ENCODE measurements at regions not wholly inside any gene's neighbourhood (a gene's known extent, or its start where the extent isn't known, plus 50 kb on each side); places are given as distances from the start of the nearest gene placed in this dataset.

GRCh38 chr5:2206293-2207108, 323.8 kb upstream of the IRX4 start:
- DNase-seq (ENCODE audit: low read depth in 2 of 2): no peak

- no peak for DNase-seq (ENCODE audit: low read depth in 2 of 2)
These were observed 323.0 kb upstream of the IRX4 start for GRCh38 chr5:2205596-2206226.

- no peak for DNase-seq (ENCODE audit: low read depth in 2 of 2)
These were observed 322.5 kb upstream of the IRX4 start for GRCh38 chr5:2205185-2205585.

DNA sequence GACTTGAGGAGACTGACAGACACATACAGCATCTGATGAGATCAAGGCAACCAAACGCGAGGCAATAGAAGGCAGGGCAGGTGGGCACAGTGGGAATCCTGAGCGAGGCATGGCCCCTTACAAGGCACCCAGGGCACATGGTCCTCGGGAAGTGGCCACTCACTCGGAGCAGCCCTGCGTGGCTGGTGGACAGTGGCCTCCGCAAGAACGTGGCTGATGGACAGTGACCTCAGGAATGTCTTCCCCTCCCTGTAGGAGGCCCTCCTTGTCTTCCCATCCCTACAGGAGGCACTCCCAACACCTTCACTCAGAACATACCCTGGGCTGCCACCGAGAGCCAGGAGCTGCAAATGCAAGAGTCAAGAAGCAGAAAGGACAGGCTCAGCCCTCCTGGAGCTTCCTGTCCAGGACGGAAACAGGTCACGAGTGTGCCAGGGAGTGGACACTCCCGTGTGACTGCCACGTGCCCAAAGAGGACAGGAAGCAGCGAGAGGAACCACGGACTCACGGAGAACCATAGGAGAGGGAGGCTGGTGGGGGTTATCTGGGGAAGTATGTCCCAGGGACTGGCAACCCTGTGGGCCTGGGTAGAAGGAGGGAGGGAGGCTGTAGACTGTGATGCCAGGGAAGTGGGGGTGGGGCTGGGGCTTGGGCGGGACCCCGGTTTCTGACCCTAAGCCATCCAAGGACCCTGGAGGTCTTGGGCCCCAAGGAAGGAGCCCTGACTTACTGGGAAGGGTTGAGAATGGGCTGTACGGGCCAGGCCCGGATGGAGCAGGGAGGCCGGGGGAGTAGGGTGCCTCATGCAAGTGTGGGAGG, 321.9 kb upstream of the IRX4 start:
- DNase-seq (ENCODE audit: low read depth in 2 of 2): no peak

DNA sequence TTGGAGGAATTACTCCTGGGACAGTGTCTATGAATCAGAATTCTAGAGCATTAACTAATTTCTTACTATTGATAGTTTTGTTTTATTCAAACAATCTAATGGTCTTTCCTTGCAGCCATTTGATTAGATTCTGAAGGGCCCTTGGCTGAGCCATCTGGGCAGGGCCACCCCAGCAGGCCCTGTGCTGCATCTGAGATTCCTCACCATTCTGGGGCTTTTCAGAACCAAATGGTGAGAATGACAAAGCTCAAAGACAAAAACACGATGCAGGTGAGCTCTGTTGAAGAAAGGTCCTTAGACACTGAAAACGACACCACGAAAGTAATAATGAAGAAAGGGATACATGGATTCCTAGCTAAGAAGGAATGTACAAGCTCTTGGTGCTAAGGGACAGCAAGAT, 321.0 kb upstream of the IRX4 start:
- no peak for DNase-seq (ENCODE audit: low read depth in 2 of 2)

GRCh38 chr5:2201832-2202231, 319.1 kb upstream of the IRX4 start:
- DNase-seq (ENCODE audit: low read depth in 2 of 2): no peak

- no peak for DNase-seq (ENCODE audit: low read depth in 2 of 2)
These were observed 318.7 kb upstream of the IRX4 start for GRCh38 chr5:2201421-2201820.

DNA sequence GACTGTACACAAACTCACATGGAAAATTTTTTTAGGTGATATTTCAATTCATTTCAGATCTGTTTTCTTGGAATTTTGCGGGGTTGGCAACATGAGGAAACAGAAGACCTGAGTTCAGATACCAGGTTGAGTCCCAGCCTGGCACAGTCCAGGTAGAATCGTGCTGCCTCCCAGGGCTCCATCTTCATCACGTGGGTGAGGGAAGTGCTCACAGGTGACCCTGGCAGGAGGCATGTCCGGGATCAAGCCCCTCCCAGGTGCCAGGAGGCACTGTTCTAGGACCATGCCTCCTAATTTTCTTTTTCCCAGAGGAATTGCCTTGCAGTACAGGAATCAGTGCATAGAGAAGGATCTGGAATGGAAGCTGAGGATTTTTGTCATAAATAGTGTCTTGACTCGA, 318.3 kb upstream of the IRX4 start:
- DNase-seq (ENCODE audit: low read depth in 2 of 2): no peak

GRCh38 chr5:2200261-2200950, 317.7 kb upstream of the IRX4 start:
- no peak for DNase-seq (ENCODE audit: low read depth in 2 of 2)

GRCh38 chr5:2199697-2200096, 317.0 kb upstream of the IRX4 start:
- DNase-seq (ENCODE audit: low read depth in 2 of 2): no peak

DNA sequence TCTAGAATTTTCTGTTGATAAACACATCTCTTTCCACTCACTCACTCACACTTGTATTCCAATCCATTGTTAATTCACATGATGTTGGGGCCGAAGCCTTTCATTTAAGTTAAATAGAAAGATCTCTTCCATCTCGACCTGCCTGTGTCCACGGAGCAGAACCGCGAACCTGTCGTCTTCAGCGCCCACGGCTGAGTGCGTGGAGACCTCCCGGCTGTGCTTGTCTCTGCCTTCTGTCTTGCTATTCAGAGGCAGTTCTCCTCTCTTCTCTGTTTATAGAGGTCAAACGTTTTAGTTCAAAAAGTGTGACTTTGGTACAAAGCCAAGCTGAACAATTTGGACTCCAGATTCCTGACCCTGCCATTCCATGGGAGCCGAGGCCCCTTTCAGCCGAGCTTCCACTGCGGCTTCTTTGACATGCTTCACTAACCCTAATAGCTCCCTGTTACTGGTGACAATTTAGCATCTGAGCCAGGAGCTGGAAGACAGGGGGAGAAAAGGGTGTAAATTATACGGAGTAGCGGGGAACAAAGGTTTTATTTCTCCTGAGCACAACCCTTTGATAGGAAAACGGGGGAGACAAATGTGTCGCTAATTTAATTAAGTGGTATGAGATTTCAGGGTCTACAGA, 314.4 kb upstream of the IRX4 start:
- no peak for DNase-seq (ENCODE audit: low read depth in 2 of 2)

DNA sequence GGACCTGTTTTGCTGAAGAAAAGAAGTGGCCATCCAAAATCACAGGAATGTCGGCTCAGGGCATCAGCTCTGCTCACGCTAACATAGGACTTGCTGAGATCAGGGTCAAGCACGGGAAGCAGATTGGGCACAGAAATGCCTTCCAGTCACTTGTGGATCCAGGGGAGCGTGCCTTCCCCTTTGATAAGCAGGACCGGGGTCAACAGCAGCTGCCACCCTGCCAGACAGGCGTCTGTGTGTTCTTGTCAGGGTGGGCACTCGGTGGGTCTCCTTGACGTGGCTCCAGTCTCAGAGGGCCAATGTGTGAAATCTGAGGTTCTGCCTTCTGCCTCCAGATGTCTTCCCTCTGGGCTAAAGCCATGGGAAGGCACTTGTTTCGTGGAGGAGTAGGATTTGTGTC, 313.7 kb upstream of the IRX4 start:
- DNase-seq (ENCODE audit: low read depth in 2 of 2): no peak

DNA sequence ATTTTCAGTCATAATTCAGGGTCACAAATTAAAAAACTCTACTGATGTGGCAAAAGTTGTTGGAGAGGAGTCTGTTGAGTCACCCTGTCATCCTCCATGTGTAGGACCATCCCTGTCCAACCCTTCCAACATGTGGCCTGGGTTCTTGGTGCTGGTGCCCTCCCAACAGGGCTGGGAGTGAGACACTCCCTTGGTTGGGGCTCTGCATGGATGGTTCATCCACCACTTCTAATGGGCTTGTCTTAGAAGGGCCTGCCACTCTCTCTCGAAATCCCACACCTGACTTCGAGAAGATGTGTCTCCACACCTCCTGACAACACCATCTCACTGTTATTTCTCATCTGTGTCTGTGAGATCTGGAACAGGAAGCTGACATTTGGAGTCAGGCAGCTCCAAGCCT, 312.2 kb upstream of the IRX4 start:
- no peak for DNase-seq (ENCODE audit: low read depth in 2 of 2)

DNA sequence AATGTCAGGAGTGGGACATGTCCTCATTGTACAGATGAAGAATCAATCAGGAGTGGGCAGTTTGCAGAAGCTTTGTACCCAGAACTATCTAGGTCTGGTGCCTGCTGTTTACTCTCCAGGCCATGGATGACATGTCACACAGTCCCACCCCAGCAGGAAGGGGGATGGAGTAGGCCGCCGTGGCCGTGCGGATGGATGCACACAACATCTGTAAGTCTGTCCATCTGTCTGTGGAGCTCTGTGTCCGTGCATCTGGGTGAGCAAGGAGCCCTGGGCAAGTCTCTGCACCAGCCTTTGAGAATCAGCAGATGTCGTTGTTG, 311.5 kb upstream of the IRX4 start:
- no peak for DNase-seq (ENCODE audit: low read depth in 2 of 2)

DNA sequence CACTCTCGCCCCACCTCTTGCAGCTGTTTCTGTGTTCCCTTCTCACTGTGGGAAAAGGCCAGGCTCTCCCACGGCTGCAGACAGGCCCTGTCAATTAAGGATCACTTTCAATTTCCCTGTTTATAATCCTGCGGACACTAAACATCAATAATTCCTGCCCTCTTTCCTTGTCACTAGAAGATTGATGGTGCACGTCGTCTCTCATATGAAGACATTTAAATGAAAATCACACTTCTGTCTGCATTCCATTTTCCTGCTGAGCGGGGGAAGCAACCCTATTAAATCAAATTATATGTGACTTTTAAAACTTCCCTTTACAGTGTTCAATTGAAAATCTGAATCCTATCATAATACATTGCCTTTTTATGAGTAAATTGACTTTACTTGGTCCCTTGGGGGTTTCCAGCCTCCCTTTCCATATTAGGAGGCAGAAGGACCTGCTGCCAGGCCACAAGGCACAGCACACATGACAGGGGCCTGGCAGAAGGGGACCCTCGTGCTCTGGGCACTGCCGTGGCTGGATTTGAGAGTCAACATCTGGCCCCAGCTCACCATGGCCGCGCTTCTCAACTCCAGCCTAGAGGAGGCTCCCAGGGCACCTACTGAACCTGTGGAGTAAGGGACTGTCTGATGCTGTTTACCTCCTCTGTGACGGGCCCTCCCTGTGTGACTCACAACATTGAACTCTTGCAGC, 311.0 kb upstream of the IRX4 start:
- DNase-seq (ENCODE audit: low read depth in 2 of 2): no peak

GRCh38 chr5:2193142-2193541, 310.4 kb upstream of the IRX4 start:
- DNase-seq (ENCODE audit: low read depth in 2 of 2): no peak

GRCh38 chr5:2192496-2192895, 309.8 kb upstream of the IRX4 start:
- DNase-seq (ENCODE audit: low read depth in 2 of 2): no peak

DNA sequence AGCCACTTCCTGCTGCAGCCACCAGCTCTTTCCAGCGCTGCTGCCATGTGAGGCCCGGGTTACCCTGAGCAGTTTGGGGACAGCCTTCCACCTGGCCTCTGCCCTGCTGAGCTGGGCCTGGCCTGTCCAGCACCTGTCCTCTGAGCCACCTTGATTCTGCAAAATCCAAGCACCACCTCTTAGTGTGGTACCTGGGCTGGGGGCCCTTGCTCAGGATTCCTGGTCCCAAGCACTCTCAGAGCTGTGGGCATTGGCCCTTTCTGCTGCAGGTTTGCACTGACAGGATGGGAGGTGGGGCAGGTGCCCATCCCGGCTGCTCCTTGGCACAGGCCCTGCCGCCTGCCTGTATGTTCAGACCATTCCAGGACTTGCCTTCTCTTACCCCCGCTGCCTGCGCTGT, 309.2 kb upstream of the IRX4 start:
- DNase-seq (ENCODE audit: low read depth in 2 of 2): no peak

DNA sequence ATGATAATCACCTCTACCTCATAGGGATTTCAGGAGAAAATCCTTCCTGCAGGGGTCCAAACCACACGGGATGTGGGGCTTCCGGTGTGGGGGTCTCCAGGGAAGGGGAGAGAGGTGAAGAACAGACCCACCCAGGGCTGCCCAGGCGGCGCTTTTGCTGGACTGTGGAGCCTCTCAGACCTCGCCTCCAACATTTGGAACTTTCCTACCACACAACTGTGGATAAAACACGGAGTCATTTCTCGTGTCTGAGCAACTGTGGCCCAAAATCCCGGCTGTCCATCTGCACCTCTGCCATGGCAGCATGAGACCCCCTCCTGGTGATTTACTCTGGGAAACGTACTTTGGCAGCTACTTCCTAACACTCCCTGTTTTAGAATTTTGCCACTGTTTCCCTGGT, 307.8 kb upstream of the IRX4 start:
- DNase-seq (ENCODE audit: low read depth in 2 of 2): no peak

DNA sequence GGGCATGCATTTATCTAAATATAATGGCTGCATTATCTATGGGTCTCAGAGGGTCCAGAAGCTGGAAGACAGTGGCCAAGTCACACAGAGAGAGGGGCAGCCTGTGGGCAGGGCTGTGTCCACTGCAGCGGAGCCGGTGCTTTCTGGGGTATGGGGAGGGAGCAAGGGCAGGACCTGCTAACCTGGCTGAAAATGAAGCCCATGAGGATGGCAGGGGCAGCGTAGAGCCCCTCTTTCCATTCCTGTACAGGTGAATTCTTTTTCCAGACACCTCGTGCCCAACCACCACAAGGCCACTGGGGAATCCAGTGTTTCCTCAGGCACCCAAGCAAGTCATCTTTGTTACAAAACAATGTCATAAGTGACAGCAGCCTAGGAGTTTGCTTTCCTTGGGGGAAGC, 305.9 kb upstream of the IRX4 start:
- DNase-seq (ENCODE audit: low read depth in 2 of 2): no peak

- no peak for DNase-seq (ENCODE audit: low read depth in 2 of 2)
These were observed 305.4 kb upstream of the IRX4 start for GRCh38 chr5:2188137-2188536.
